Osteoblast (primary cell): ENCODE measurements at regions not wholly inside any gene's neighbourhood (a gene's known extent, or its start where the extent isn't known, plus 50 kb on each side); places are given as distances from the start of the nearest gene placed in this dataset.

Source experiments
- DNase-seq: peaks from one replicate; pipeline ENCODE4 v3.0.0; 2011; ENCODE audit warnings: low spot score, mixed read lengths; ENCODE audit not compliant: insufficient read length; ENCODE audit errors: missing footprints
- H2AFZ ChIP-seq: 2 replicates; pipeline ENCODE4 v1.6.0; 2011; ENCODE audit warnings: mild to moderate bottlenecking, low read length
- H3K27ac ChIP-seq: 2 replicates; pipeline ENCODE4 v1.5.1; 2011; ENCODE audit warnings: mild to moderate bottlenecking, low read depth, low read length, moderate library complexity
- H3K27me3 ChIP-seq: 2 replicates; pipeline ENCODE4 v1.6.0; 2012; ENCODE audit warnings: mild to moderate bottlenecking, control low read depth, inconsistent platforms, low read length, moderate library complexity; ENCODE audit not compliant: insufficient read depth
- H3K36me3 ChIP-seq: 2 replicates; pipeline ENCODE4 v1.5.1; 2011; ENCODE audit warnings: mild to moderate bottlenecking, low read length, control low read depth, moderate library complexity; ENCODE audit not compliant: insufficient read depth
- H3K4me1 ChIP-seq: 2 replicates; pipeline ENCODE4 v1.5.1; 2011; ENCODE audit warnings: mild to moderate bottlenecking, low read length, control low read depth, moderate library complexity; ENCODE audit not compliant: insufficient read depth
- H3K4me2 ChIP-seq: 2 replicates; pipeline ENCODE4 v1.6.0; 2011; ENCODE audit warnings: mild to moderate bottlenecking, low read length; ENCODE audit not compliant: insufficient read depth
- H3K4me3 ChIP-seq: fragments of 200-600 bp; sonication (generic); 3 replicates; pipeline ENCODE4 v1.5.1; 2012; ENCODE audit warnings: mild to moderate bottlenecking, low read length, inconsistent platforms; ENCODE audit not compliant: insufficient read depth
- H3K79me2 ChIP-seq: 2 replicates; pipeline ENCODE4 v1.6.0; 2012; ENCODE audit warnings: mild to moderate bottlenecking, low read length, control low read depth, inconsistent platforms; ENCODE audit not compliant: insufficient read depth
- H3K9me3 ChIP-seq: 2 replicates; pipeline ENCODE4 v1.5.1; 2011; ENCODE audit warnings: low read depth, low read length, control low read depth
- H4K20me1 ChIP-seq: 2 replicates; pipeline ENCODE4 v1.6.0; 2012; ENCODE audit warnings: mild to moderate bottlenecking, low read length, control low read depth; ENCODE audit not compliant: insufficient read depth
- TF ChIP-seq, protein P1 (sequence below): IDR thresholded peaks from 2 replicates; pipeline ENCODE4 v1.5.1; 2011; ENCODE audit warnings: mild to moderate bottlenecking, low read depth, low read length, moderate library complexity; ENCODE audit errors: extremely low read depth

- Histone ChIP-seq H4K20me1 (no peaks in the 10 kb centered on the region), H3K4me1 (peaks cover 7% of the 10 kb centered on the region), H3K9me3 (no peaks in the 10 kb centered on the region), H3K36me3 (no peaks in the 10 kb centered on the region), H3K4me2 (no peak overlapping the region), H3K27ac (no peak overlapping the region), H3K79me2 (no peaks in the 10 kb centered on the region), H2AFZ (no peak overlapping the region), H3K27me3 (no peaks in the 10 kb centered on the region), H3K4me3 (no peak overlapping the region)
- no peak for DNase-seq
- TF ChIP-seq, protein P1, sequence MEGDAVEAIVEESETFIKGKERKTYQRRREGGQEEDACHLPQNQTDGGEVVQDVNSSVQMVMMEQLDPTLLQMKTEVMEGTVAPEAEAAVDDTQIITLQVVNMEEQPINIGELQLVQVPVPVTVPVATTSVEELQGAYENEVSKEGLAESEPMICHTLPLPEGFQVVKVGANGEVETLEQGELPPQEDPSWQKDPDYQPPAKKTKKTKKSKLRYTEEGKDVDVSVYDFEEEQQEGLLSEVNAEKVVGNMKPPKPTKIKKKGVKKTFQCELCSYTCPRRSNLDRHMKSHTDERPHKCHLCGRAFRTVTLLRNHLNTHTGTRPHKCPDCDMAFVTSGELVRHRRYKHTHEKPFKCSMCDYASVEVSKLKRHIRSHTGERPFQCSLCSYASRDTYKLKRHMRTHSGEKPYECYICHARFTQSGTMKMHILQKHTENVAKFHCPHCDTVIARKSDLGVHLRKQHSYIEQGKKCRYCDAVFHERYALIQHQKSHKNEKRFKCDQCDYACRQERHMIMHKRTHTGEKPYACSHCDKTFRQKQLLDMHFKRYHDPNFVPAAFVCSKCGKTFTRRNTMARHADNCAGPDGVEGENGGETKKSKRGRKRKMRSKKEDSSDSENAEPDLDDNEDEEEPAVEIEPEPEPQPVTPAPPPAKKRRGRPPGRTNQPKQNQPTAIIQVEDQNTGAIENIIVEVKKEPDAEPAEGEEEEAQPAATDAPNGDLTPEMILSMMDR = no peak
These were observed 101.0 kb upstream of the LPP start for GRCh38 chr3:188053036-188053340.

GRCh38 chr3:188053710-188054380 is 100.1 kb upstream of the LPP start:
- DNase-seq = no peak
- Histone ChIP-seq H3K36me3 (no peaks in the 10 kb centered on the region), H4K20me1 (no peaks in the 10 kb centered on the region), H3K4me3 (no peak overlapping the region), H2AFZ (no peak overlapping the region), H3K27me3 (no peaks in the 10 kb centered on the region), H3K27ac (no peak overlapping the region), H3K9me3 (no peaks in the 10 kb centered on the region), H3K79me2 (no peaks in the 10 kb centered on the region), H3K4me2 (no peak overlapping the region), H3K4me1 (peaks cover 7% of the 10 kb centered on the region)
- TF ChIP-seq, protein P1 = no peak

DNA sequence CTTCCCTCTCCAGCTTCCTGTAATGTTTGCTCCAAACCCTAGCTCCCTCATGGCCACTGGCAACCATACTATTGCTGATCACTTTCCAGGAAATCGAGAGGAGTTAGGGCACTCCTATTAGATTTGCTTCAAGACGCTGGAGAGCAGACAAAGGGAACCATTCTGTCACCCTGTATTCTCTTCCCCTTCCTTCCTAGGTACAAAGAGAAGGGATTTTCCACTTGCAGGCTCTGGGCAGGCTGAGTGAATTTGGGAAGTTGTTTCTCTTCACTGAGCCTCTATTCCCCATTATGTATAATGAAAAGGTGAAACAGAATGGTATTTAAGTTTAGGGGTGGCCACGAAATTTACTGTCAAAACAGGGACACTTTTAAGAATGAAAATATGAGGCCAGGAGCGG is 99.4 kb upstream of the LPP start:
- no peak overlapping the region for H3K27ac ChIP-seq
- H3K4me1 ChIP-seq = peaks cover 7% of the 10 kb centered on the region
- no peak overlapping the region for H3K4me3 ChIP-seq
- no peaks in the 10 kb centered on the region for H3K9me3 ChIP-seq
- no peaks in the 10 kb centered on the region for H3K27me3 ChIP-seq
- no peak overlapping the region for H3K4me2 ChIP-seq
- H3K36me3 ChIP-seq = no peaks in the 10 kb centered on the region
- TF ChIP-seq, protein P1 = no peak
- no peaks in the 10 kb centered on the region for H4K20me1 ChIP-seq
- no peak overlapping the region for H2AFZ ChIP-seq
- H3K79me2 ChIP-seq = no peaks in the 10 kb centered on the region
- no peak for DNase-seq

DNA sequence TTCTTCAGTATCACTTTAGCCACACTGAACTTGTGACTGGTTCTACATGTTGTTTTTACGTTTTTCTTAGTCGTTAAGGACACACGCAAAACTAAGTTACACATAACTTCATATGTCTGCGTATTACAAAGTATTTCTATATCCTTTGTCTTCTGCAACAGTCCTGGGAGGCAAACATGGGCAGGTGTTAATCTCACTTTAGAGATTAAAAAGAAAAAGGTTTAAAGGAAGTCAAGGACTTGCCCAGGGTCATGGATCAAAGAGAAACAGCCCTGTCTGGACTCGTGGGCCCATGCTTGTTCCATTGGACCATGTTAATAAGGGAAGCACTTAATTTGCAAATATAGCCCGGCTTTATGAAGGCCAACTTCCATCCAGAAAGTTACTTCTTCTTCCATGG is 98.6 kb upstream of the LPP start:
- H4K20me1 ChIP-seq = no peaks in the 10 kb centered on the region
- H3K4me2 ChIP-seq = no peak overlapping the region
- H3K4me1 ChIP-seq = peaks cover 7% of the 10 kb centered on the region
- H2AFZ ChIP-seq = no peak overlapping the region
- no peaks in the 10 kb centered on the region for H3K27me3 ChIP-seq
- no peak overlapping the region for H3K27ac ChIP-seq
- DNase-seq = no peak
- TF ChIP-seq, protein P1 = no peak
- H3K79me2 ChIP-seq = no peaks in the 10 kb centered on the region
- no peak overlapping the region for H3K4me3 ChIP-seq
- H3K9me3 ChIP-seq = no peaks in the 10 kb centered on the region
- no peaks in the 10 kb centered on the region for H3K36me3 ChIP-seq
